Adrenal gland (tissue), 5 donors: ENCODE measurements at regions not wholly inside any gene's neighbourhood (a gene's known extent, or its start where the extent isn't known, plus 50 kb on each side); places are given as distances from the start of the nearest gene placed in this dataset.

Source experiments
- POLR2A ChIP-seq, 2 donors: fragments of 450-650 bp; IDR thresholded peaks; one replicate each; pipeline ENCODE4 v1.6.1; 2017; ENCODE audit warnings: antibody characterized with exemption in 2 of 2, mild to moderate bottlenecking in 2 of 2, moderate library complexity in 1 of 2
- TF ChIP-seq, protein P1 (sequence below), 6 experiments: fragments of 450-650 bp in 4 of 6; fragments of 200-600 bp in 2 of 6; sonication (generic) in 1 of 6; IDR thresholded peaks; 1 replicate in 5 of 6; 2 replicates in 1 of 6; pipeline versions ENCODE4 v1.5.1 to v1.8.0; 2016 to 2021; ENCODE audit warnings: antibody characterized with exemption in 6 of 6, mild to moderate bottlenecking in 2 of 6, moderate library complexity in 1 of 6
- donor health status: DM: no; HTN: no; CAD: no.

DNA sequence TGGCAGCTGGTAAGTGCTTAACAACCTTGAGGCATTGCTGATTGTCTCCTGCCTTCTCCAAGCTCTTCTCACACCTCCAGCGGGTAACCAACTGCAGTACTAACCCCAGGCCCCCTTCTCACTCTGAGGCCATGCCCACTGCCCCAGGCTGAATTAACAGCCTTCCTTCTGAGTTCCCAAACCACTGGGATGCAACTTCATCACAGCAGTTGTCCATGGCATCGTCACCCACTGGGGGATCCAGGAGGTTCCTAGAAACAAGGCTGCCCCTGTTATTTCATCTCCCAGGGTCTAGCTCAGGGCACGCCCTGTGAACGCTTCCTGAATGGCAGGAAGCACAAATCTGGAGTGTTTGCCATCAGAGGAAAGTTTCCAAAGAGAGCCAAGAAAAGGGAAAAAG lies 58.0 kb downstream of the SYNE3 start:
- TF ChIP-seq, protein P1, sequence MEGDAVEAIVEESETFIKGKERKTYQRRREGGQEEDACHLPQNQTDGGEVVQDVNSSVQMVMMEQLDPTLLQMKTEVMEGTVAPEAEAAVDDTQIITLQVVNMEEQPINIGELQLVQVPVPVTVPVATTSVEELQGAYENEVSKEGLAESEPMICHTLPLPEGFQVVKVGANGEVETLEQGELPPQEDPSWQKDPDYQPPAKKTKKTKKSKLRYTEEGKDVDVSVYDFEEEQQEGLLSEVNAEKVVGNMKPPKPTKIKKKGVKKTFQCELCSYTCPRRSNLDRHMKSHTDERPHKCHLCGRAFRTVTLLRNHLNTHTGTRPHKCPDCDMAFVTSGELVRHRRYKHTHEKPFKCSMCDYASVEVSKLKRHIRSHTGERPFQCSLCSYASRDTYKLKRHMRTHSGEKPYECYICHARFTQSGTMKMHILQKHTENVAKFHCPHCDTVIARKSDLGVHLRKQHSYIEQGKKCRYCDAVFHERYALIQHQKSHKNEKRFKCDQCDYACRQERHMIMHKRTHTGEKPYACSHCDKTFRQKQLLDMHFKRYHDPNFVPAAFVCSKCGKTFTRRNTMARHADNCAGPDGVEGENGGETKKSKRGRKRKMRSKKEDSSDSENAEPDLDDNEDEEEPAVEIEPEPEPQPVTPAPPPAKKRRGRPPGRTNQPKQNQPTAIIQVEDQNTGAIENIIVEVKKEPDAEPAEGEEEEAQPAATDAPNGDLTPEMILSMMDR (IDR thresholded peaks at IDR 0.05), result no peak
- TF ChIP-seq POLR2A (IDR thresholded peaks at IDR 0.05), result no peak
